SK-N-SH treated with all-trans-retinoic acid at 6 μM for 48 hours (cell line): ENCODE measurements at regions not wholly inside any gene's neighbourhood (a gene's known extent, or its start where the extent isn't known, plus 50 kb on each side); places are given as distances from the start of the nearest gene placed in this dataset.
"Not testable (repeated sequence)": the region's sequence is repeated elsewhere in the genome, so short reads cannot be mapped to it uniquely, and the experiment has no call there.

Experiments used
- ESRRG ChIP-seq: fragments of 250-450 bp; sonication (Bioruptor Pico); IDR thresholded peaks from 2 replicates; pipeline ENCODE4 v1.6.1; 2021; ENCODE audit warnings: mild to moderate bottlenecking
- ZC3H10 ChIP-seq: fragments of 250-450 bp; sonication (Bioruptor Pico); IDR thresholded peaks from 2 replicates; pipeline ENCODE4 v1.5.1; 2021; ENCODE audit warnings: mild to moderate bottlenecking, moderate library complexity

- not testable (repeated sequence) for TF ChIP-seq ZC3H10, ESRRG (CRISPR knock-in tag)
These were observed 169.9 kb downstream of the SPDYE17 start for GRCh38 chr7:76862241-76862640.
